Right ventricle myocardium inferior (tissue), 1 donor: ENCODE measurements at regions not wholly inside any gene's neighbourhood (a gene's known extent, or its start where the extent isn't known, plus 50 kb on each side); places are given as distances from the start of the nearest gene placed in this dataset.
A peak's percentile ranks its signal among the peaks of the same experiment; 100 is the strongest.

Experiments used
- ATAC-seq: fragments of 200-7000 bp; cut with Tn5 transposase; one replicate; pipeline ENCODE4 v1.9.1; 2020; ENCODE audit warnings: mild to moderate bottlenecking, moderate library complexity
- DNase-seq: peaks from one replicate; pipeline ENCODE4 v3.0.0; 2021; ENCODE audit errors: missing footprints
- intact Hi-C: fragments of 100-400 bp; cut with DNase I; formaldehyde crosslinking; loops from one replicate; pipeline ENCODE4 v1.11.0; 2022
- donor health status: DM: no; HTN: yes; CAD: no; lungs with severe emphysema.

DNA sequence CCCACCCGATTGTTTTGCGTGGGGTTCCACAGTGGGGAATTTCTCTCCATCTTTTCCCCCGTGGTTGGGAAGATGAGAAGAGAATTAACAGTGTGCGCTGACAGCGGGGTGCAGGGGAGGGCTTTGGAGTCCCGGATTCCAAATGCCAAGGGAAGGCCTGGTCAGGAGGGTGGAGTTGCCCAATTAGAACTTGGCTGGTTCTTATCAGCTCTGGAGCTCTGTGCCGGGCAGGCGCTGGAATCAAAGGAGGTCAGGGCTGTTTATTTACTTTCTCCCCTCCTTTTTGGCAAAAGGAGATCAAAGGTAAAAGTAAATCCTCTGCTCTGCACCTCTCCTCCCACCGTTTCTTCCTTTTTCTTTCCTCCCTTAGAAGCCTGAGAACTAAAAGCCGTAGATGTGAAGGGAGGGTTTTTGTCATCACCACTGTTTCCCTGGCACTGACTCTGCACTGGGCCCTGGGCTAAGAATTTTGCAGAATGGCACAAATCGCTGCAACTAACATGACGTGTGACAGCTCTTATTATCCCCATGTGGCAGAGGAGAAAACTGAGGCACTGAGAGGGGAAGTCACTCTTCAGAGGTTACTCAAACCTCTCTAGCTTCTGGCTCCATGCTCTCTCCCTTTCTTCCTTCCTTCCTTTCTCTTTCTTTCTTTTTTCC is 95.2 kb upstream of the ZNF716 start:
- intact Hi-C loops, result no loop called here
- DNase-seq (no peak), ATAC-seq (peak; percentile 86)

DNA sequence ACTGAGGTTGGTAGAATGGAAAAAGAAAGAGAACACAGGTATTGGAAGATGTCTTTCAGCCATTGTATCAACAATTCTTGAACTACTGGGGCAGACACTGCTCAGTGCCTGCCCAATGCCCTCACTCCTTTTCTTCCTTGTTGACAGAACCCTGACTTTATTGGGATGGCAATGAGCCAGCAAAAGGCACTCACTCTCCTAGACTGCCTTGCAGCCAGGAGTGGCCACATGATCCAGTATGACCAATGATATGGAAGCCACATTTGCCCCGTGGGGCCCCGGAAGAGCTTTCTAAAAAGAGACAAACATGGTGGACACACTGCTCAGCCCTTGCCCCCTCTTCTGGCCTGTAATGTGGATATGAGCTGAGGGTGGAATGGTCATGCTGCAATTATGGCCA is 88.6 kb upstream of the ZNF716 start:
- intact Hi-C loops, result no loop called here
- no peak for DNase-seq
- no peak for ATAC-seq

DNA sequence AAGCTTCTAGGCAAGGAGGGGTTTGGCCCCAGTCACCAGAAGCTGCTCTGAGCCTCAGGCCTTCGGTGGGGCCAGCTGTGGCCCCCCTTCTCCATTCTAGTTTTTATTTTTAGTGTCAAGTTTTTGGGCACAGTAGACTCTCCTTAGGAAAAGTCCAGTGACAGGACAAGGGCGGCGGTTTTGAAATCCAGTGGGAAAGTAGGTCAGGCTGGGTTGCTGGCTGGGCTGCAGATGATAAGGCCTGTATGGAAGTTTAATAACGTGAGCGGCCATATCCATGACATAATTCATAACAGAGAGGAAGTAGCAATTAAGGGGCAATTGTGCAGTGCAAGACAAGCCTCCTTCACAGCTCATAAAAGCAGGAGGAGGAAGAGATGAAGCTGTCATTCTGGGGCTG is 87.1 kb upstream of the ZNF716 start:
- intact Hi-C loops, result no loop called here
- ATAC-seq, result no peak
- DNase-seq, result no peak

DNA sequence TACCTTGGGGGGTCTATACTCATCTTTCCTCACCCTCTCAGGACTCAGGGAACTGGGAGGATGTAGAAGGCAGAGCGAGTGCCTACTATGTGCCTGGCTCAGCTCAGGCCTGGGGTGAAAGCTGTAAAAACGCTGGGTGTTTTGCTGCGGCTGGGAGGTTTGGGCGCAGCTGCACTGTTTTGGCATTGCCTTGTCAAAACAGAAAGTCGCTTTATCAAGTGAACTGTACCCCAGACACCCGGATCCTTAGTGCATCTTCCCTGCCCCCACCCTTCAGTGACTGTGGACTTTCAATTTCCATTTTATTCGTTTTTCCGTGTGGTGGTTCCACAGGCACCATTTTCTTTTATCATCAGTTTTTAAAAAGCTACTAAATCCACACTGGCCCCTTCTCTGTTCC is 86.7 kb upstream of the ZNF716 start:
- intact Hi-C loops, result no loop called here
- no peak for ATAC-seq

DNA sequence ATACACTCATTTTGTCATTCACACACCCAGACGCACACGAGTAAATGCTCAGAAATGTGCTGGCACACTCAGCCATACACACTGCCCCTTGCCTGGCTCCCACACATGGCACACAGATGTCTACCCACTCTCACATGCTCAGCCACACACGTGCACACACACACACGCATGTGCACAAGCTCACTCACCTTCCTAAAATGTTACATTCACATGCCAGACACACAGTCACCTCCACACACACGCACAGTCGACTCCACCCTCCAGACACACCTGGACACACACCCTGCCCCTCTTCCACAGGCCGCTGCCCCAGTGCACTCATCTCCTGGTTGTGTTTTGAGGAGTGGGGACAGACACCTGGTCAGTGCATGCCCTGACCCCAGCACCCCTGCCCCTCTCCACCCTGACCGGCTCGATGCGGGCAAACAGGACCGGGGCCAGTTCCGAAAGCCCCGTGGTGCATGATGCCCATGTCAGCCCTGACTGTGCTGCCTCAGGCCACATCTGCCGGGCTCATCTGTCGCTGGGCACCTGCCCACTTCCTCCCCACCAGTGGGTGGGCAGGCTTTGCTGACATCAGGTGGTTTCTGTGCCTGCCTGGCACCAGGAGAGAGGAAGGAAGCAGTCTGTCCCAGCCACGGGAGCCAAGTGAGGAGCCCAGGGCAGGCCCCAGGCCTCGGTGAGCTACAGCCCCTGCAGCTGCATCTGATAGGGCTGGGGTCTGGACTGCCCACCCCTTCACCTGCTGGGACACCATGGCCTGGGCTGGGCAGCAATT is 84.9 kb upstream of the ZNF716 start:
- DNase-seq, result no peak
- intact Hi-C loops, result no loop called here
- ATAC-seq, result no peak

More for the DNA sequence above, 86.7 kb upstream of the ZNF716 start:
- DNase-seq, result no peak

DNA sequence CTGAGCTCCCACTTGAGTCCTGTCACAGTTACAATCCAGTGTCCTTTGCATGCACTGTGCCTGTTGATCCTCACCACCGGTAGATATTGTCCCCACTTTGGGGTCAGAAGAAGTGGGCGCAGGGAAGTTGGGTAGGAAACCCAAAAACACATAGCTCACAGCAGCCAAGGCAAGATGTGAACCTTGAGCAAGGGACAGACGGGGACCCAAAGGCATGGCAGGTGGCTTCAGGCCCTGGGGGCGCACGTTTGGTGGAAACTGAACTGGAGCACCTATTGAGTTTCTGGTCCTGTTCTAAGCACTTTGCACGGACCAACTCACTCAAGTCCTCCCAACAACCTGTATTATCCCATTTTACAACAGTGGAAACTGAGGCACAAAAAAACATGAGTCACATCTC is 82.8 kb upstream of the ZNF716 start:
- no peak for ATAC-seq
- intact Hi-C loops, result no loop called here
- no peak for DNase-seq

DNA sequence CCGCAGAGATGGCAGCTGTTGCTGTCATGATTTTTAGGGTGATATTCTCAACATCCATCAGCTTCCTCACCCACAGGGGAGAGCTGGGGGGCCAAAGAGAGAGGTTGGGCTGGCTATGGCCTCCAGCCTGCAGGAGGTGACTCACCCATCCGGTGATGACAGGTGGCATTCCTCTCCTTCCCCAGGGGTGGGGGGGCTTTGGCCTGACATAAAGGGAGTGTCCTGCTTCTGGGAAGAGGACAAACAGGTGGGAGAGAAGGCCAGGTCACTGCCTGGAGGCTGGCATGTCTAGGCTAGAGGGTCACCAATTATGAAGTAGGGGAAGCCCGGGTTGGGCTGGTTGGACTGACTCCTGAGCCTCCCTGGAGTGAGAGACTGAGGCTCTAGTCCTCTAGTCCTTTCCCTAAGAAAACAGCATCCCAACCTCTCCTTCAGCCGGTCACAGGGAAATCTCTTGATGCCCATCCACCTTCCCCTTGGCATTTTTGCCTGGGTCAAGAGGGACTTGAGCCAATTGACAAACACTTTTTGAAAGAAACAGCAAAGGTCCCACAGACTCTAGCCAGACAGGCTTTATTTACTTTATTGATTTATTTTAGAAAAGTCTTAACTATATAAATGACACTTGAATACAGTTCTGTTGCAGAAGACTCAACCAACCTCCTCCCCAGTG is 79.8 kb upstream of the ZNF716 start:
- ATAC-seq (no peak), DNase-seq (no peak)
- intact Hi-C loops, result no loop called here

DNA sequence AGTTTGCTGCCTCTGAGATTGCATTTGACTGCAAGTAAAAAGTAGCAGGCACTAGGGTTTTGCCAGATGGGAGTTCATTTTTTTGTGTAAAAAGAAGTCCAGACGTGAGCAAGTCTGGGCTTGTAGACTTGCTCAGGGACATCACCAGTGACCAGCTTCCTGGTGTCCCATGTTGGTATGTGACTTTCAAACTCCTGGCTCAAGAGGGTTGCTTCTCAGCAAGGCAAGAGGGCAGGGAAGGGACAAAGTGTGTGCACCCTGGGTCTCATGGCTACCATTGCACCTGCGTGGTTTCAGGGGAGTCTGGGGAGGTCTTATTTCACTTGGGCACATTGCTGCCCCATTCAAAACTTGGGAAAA is 79.3 kb upstream of the ZNF716 start:
- intact Hi-C loops, result no loop called here
- ATAC-seq (no peak), DNase-seq (no peak)

DNA sequence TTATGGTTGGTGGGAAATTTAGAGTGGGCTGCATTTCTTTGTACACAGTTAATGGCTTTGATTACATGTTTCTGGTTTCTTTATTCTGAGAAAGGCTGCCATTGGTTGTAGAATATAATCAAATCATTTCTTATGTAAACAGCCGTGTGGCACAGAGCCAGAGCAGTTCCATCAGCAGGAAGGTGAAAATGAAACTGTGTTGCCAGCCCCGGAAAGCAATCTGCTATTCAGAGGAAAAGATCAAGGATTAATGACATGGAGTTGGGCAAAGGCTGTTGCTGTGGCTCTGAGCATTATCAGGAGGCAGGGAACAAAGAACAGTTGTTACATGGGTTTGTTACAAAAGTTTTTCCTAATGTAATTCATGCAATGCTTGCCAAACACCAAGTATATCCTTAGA is 74.2 kb upstream of the ZNF716 start:
- intact Hi-C loops, result no loop called here
- DNase-seq (no peak), ATAC-seq (no peak)

DNA sequence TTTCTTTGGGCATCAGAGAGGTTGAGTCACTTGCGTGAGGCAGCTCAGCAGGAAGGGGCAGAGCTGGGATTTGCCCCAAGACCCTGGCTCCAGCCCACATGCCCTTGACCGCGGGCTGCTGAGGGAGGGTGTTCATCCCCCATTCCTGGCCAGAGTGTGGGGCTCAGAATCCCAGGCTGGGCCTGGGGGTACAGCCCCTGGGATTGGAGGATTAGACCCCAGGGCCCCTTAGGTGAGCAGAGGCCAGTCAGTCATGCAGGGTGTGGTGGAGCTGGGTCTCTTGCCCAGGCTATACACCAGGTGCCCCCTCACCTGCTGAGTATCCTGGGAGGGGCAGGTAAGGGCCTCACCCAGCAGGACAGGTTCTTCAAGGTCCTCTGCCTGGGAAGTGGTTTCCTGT is 68.4 kb upstream of the ZNF716 start:
- ATAC-seq (no peak), DNase-seq (no peak)
- intact Hi-C loops, result no loop called here

DNA sequence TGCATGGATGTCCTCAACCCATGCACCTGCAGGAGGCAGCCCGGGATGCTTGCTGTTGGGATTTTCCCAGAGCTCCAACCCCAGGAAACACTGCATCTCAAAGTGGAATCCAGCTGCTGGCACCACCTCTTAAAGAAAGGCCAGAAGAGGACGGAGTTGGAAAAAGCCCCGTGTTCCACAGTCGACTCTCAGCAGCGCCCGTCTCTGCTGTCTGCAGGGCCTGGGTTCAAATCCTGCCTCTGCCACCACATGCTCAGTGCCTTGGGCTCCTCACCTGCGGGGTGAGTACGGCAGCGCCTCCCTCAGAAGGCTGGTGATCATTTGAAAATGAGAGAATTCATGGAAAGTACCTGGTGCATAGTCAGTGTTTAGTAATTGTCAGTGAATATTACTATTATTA is 65.6 kb upstream of the ZNF716 start:
- no peak for DNase-seq
- intact Hi-C loops, result no loop called here
- no peak for ATAC-seq

DNA sequence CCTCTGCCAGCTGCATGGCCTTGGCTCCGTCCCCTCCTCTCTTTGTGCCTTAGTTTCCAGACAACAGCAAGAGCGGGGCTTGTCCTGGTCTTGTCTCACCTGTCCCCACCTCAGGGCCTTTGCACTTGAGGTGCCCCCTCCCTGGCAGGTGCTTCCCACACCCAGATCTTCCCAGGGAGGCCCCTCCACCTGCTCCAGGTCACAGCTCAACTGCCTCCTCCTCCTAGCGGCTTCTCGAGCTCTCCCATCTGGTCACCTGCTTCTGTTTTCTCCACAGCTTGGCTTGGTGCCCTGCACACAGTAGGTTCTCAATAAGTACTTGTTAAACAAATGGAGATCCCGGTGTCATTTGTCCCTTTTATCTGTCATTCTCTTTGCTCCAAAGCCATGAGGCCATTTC is 64.3 kb upstream of the ZNF716 start:
- ATAC-seq (no peak), DNase-seq (no peak)
- intact Hi-C loops, result no loop called here

DNA sequence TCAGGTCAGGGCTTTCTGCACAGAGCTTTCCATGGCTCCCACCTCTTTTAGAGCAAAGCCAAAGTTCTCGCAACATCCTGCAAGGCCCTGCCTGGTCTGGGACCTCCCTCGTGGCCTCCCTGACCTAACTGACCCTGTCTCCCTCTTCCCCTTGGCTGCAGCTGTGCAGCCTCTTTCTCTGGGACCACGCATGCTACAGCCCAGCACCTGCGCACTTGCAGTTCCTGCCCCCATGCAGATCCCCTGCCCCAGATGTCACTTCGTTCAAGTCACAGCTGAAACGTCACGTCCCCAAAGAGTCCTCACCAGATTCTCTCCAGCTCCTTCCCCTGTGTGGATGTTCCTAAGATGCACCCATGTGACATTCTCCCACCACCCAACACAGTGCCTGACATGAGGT is 61.2 kb upstream of the ZNF716 start:
- DNase-seq (no peak), ATAC-seq (no peak)
- intact Hi-C loops, result no loop called here

DNA sequence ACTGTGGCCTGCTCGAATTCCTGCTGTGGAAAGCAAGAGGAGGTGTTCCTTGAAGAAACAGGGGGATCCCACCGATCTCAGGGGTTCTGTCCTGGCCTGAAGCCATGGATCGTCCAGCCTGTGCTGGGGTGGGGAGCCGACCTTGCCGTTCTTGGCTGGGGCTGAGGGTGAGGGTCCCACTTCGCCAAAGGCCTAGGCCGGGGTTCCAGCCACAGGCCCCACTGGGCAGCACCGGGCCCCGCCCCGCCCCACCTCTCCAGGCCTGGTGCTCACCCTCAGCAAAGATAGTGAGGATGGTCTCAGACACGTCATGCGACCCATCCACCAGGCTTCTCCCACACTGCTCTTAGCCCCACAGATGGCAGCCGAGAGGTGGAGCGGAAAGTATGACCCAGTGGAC is 51.4 kb upstream of the ZNF716 start:
- intact Hi-C loops, result no loop called here
- ATAC-seq (peak; percentile 16), DNase-seq (no peak)

DNA sequence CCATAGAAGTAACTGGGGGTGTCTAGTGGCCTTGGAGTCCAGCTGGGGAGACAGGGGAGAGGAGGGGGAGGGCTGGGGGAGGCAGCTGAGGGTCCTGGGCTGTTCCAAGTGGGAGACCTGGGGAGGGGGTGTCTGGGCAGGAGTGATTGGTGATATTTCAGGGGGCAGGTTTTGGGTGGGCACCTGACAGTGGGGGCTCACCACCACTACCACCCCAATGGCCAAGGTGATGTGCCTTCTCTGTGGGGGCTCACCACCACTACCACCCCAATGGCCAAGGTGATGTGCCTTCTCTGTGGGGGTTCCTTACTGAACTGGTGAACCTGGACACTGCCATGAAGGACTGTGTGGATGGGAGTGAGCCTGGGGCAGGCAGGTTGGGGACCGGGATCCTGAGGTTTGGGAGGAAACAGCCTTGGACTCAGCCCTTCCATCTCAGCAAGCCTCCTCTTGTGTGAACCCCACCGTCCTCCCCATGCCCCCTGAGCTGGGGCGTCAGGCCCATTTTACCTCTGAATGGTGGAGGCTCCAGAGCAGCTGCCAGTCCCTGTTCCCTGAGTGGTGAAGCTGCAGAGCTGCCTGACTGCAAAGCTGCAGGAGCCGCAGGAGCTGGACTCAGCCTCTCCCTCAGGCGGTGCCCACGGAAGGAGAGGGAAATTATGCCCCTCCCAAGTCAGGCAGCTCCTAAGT is 50.6 kb upstream of the ZNF716 start:
- intact Hi-C loops, result no loop called here
- ATAC-seq (no peak), DNase-seq (no peak)

DNA sequence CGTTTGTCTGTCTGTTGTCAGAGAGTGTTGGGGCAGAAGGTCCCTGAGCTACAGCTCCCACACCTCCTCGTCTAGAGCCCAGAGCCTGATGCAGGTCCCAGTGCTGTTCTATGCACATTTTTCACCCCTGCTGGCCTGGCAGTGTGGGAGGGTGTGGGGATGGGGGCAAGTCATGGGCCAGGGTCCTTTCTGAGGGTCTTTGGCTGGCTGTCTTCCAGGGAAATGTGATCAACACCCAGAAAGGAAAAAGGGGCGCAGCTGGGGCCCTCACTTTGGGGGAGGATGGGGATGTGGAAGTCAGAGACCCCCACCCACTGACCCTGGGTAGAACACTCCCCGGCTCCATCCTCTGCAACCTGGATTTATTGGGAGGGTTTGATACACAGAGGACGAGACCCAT is 50.0 kb upstream of the ZNF716 start:
- no peak for ATAC-seq
- intact Hi-C loops, result no loop called here

More for the DNA sequence above, 50.0 kb upstream of the ZNF716 start:
- no peak for DNase-seq
